Neural progenitor cell (in vitro differentiated cells): ENCODE measurements at regions not wholly inside any gene's neighbourhood (a gene's known extent, or its start where the extent isn't known, plus 50 kb on each side); places are given as distances from the start of the nearest gene placed in this dataset.

Experiments used
- EZH2 ChIP-seq: fragments of 200-600 bp; sonication (generic); IDR thresholded peaks from 2 replicates; pipeline ENCODE4 v1.6.1; 2017; ENCODE audit warnings: antibody characterized with exemption, mild to moderate bottlenecking, moderate library complexity
- EZH2phosphoT487 ChIP-seq: fragments of 200-600 bp; sonication (generic); IDR thresholded peaks from 2 replicates; pipeline ENCODE4 v1.6.1; 2017; ENCODE audit warnings: antibody characterized with exemption
- TF ChIP-seq, protein P1 (sequence below): fragments of 200-600 bp; sonication (generic); IDR thresholded peaks from 2 replicates; pipeline ENCODE4 v1.5.1; 2017; ENCODE audit warnings: antibody characterized with exemption, mild to moderate bottlenecking

GRCh38 chr12:105975351-105975750 is 163.4 kb downstream of the NUAK1 start:
- TF ChIP-seq, protein P1, sequence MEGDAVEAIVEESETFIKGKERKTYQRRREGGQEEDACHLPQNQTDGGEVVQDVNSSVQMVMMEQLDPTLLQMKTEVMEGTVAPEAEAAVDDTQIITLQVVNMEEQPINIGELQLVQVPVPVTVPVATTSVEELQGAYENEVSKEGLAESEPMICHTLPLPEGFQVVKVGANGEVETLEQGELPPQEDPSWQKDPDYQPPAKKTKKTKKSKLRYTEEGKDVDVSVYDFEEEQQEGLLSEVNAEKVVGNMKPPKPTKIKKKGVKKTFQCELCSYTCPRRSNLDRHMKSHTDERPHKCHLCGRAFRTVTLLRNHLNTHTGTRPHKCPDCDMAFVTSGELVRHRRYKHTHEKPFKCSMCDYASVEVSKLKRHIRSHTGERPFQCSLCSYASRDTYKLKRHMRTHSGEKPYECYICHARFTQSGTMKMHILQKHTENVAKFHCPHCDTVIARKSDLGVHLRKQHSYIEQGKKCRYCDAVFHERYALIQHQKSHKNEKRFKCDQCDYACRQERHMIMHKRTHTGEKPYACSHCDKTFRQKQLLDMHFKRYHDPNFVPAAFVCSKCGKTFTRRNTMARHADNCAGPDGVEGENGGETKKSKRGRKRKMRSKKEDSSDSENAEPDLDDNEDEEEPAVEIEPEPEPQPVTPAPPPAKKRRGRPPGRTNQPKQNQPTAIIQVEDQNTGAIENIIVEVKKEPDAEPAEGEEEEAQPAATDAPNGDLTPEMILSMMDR, result no peak
- TF ChIP-seq EZH2, result no peak
- no peak for TF ChIP-seq EZH2phosphoT487
